Naive thymus-derived CD8-positive, alpha-beta T cell (primary cell): ENCODE measurements at regions not wholly inside any gene's neighbourhood (a gene's known extent, or its start where the extent isn't known, plus 50 kb on each side); places are given as distances from the start of the nearest gene placed in this dataset.
"Not testable (repeated sequence)": the region's sequence is repeated elsewhere in the genome, so short reads cannot be mapped to it uniquely, and the experiment has no call there.

Experiments
- ATAC-seq, 2 donors: fragments of 150-1000 bp; cut with Tn5 transposase in 1 of 2; sonication (Bioruptor Pico), chemical (Tn5 transposase) in 1 of 2; 1 replicate in 1 of 2; 2 replicates in 1 of 2; pipeline ENCODE4 v1.10.0; 2021; ENCODE audit warnings: mild to moderate bottlenecking in 2 of 2, moderate library complexity in 2 of 2
- POLR2A ChIA-PET: fragments of 350-600 bp; sonication (Branson Sonifier 250); formaldehyde crosslinking; loops from one replicate; lab custom pipeline; 2021; ENCODE audit warnings: antibody characterized with exemption; lab: Charles Lee
- DNase-seq, 10 donors: peaks; one replicate each; pipeline versions ENCODE4 v3.0.0 to v3.0.0-alpha.2; 2020 to 2022
- H3K27ac Mint-ChIP-seq, 10 donors: one replicate each; pipeline ENCODE4 v1.8.0; 2020 to 2022; ENCODE audit warnings: mild to moderate bottlenecking in 10 of 10, mixed read lengths in 10 of 10, moderate library complexity in 4 of 10, inconsistent platforms in 1 of 10
- H3K27me3 Mint-ChIP-seq, 5 donors: one replicate each; pipeline ENCODE4 v1.8.0; 2021 to 2022; ENCODE audit warnings: mixed read lengths in 5 of 5
- H3K36me3 Mint-ChIP-seq, 3 donors: one replicate each; pipeline ENCODE4 v1.8.0; 2020 to 2022; ENCODE audit warnings: mixed read lengths in 3 of 3, mild to moderate bottlenecking in 2 of 3, inconsistent platforms in 1 of 3
- H3K4me1 Mint-ChIP-seq, 4 donors: one replicate each; pipeline ENCODE4 v1.8.0; 2021 to 2022; ENCODE audit warnings: mixed read lengths in 4 of 4
- H3K4me3 Mint-ChIP-seq, 10 donors: one replicate each; pipeline ENCODE4 v1.8.0; 2020 to 2022; ENCODE audit warnings: mild to moderate bottlenecking in 10 of 10, mixed read lengths in 10 of 10, moderate library complexity in 6 of 10, inconsistent platforms in 1 of 10
- H3K9me3 Mint-ChIP-seq, 9 donors: one replicate each; pipeline ENCODE4 v1.8.0; 2020 to 2022; ENCODE audit warnings: mixed read lengths in 9 of 9, mild to moderate bottlenecking in 3 of 9, inconsistent platforms in 1 of 9, moderate library complexity in 1 of 9

DNA sequence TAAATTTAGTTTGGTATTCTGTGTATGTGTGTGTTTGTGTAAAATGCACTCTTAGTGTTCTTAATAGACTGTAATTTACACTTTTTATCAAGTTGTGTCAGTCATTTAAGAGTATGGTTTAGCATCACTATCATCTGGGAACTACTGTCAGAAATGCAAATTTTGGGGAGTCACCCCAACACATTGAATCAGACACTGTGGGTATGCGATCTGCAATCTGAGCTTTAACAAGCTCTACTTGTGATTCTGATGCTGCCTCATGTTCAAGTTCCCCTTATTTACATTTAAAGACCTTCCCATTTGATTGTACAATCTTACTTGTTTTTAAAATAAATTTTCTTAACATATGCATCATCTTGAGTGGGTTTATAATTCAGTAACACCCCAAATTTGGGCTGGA lies 218.1 kb upstream of the FOXP2 start:
- Mint-ChIP-seq H3K36me3 (no peaks in the 10 kb centered on the region), H3K27me3 (no peaks in the 10 kb centered on the region), H3K4me3 (no peak overlapping the region), H3K27ac (no peak overlapping the region), H3K9me3 (peaks cover 0 to 2% (median 0%) of the 10 kb centered on the region in 9 donors), H3K4me1 (no peaks in the 10 kb centered on the region)
- POLR2A ChIA-PET, result no interaction called here
- DNase-seq (no peak), ATAC-seq (no peak)

- POLR2A ChIA-PET, result no interaction called here
- no peak overlapping the region for H3K27ac Mint-ChIP-seq
- ATAC-seq, result no peak
- no peaks in the 10 kb centered on the region for H3K36me3 Mint-ChIP-seq
- H3K4me3 Mint-ChIP-seq, result no peak overlapping the region
- H3K27me3 Mint-ChIP-seq, result no peaks in the 10 kb centered on the region
- peaks cover 0 to 4% (median 0%) of the 10 kb centered on the region in 9 donors for H3K9me3 Mint-ChIP-seq
- DNase-seq, result no peak
- H3K4me1 Mint-ChIP-seq, result no peaks in the 10 kb centered on the region
Measured at GRCh38 chr7:114190387-114190786, 224.2 kb upstream of the FOXP2 start.

GRCh38 chr7:114183311-114184088 lies 231.1 kb upstream of the FOXP2 start:
- H3K4me3 Mint-ChIP-seq, result no peak overlapping the region
- no peak overlapping the region for H3K27ac Mint-ChIP-seq
- no peaks in the 10 kb centered on the region for H3K9me3 Mint-ChIP-seq
- H3K4me1 Mint-ChIP-seq, result no peaks in the 10 kb centered on the region
- no peak for DNase-seq
- no peaks in the 10 kb centered on the region for H3K36me3 Mint-ChIP-seq
- POLR2A ChIA-PET, result no interaction called here
- no peak for ATAC-seq
- no peaks in the 10 kb centered on the region for H3K27me3 Mint-ChIP-seq

DNA sequence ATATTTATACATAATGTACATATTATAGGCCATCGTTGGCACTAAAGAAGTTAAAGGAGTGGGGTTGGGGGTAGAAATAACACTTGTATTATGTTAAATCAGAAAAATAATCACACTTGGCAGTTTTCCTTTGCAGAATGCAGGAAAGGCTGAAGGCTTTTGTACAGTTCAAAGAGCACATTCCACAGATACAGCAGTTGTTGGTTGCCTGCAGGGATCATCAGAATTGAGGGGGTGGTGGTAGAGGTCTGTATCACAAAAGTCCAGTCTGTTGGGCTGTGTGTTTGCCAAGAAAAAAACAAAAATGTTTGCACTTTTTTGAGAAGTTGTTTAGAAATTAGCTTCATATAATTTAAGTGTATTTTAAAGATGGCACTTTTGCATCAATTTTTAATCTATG lies 231.8 kb upstream of the FOXP2 start:
- POLR2A ChIA-PET, result no interaction called here
- DNase-seq (no peak), ATAC-seq (no peak)
- Mint-ChIP-seq H3K36me3 (no peaks in the 10 kb centered on the region), H3K4me3 (no peak overlapping the region), H3K9me3 (no peaks in the 10 kb centered on the region), H3K4me1 (no peaks in the 10 kb centered on the region), H3K27me3 (no peaks in the 10 kb centered on the region), H3K27ac (no peak overlapping the region)

DNA sequence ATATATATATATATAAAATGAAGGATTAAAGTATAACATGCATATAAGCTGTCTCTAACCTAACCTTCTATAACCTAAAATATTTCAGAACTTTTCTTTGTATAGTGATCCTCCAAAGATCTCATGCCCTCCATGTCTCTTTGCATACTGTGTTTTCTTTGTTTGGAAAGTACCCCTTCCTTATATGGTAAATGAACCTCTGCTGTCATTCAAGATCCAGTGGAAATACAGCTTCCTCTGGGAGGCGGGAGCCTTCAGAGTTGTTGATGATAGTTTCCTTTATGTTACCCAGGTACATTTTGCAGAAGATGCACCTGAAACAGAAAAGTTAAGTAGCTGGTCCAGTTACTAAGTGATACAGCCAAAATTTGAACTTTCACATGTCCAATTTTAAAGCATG lies 233.3 kb upstream of the FOXP2 start:
- no peak overlapping the region for H3K4me3 Mint-ChIP-seq
- ATAC-seq, result no peak
- POLR2A ChIA-PET, result no interaction called here
- H3K27me3 Mint-ChIP-seq, result no peaks in the 10 kb centered on the region
- H3K36me3 Mint-ChIP-seq, result no peaks in the 10 kb centered on the region
- no peaks in the 10 kb centered on the region for H3K9me3 Mint-ChIP-seq
- DNase-seq, result no peak
- H3K4me1 Mint-ChIP-seq, result no peaks in the 10 kb centered on the region
- no peak overlapping the region for H3K27ac Mint-ChIP-seq

- POLR2A ChIA-PET, result no interaction called here
- no peaks in the 10 kb centered on the region for H3K36me3 Mint-ChIP-seq
- ATAC-seq, result no peak
- H3K4me1 Mint-ChIP-seq, result no peaks in the 10 kb centered on the region
- DNase-seq, result no peak
- no peaks in the 10 kb centered on the region for H3K9me3 Mint-ChIP-seq
- H3K4me3 Mint-ChIP-seq, result no peak overlapping the region
- no peak overlapping the region for H3K27ac Mint-ChIP-seq
- no peaks in the 10 kb centered on the region for H3K27me3 Mint-ChIP-seq
Measured at GRCh38 chr7:114180556-114181266, 233.9 kb upstream of the FOXP2 start.

GRCh38 chr7:114175125-114175524 lies 239.5 kb upstream of the FOXP2 start:
- no peak overlapping the region for H3K4me3 Mint-ChIP-seq
- H3K27me3 Mint-ChIP-seq, result no peaks in the 10 kb centered on the region
- no peak overlapping the region for H3K27ac Mint-ChIP-seq
- H3K4me1 Mint-ChIP-seq, result no peaks in the 10 kb centered on the region
- POLR2A ChIA-PET, result no interaction called here
- ATAC-seq (no peak), DNase-seq (no peak)
- H3K9me3 Mint-ChIP-seq, result peaks cover 0 to 5% (median 0%) of the 10 kb centered on the region in 9 donors
- H3K36me3 Mint-ChIP-seq, result no peaks in the 10 kb centered on the region

GRCh38 chr7:114173170-114173890 lies 241.3 kb upstream of the FOXP2 start:
- DNase-seq (no peak), ATAC-seq (no peak)
- H3K27me3 Mint-ChIP-seq, result no peaks in the 10 kb centered on the region
- no peak overlapping the region for H3K27ac Mint-ChIP-seq
- no peaks in the 10 kb centered on the region for H3K4me1 Mint-ChIP-seq
- POLR2A ChIA-PET, result no interaction called here
- H3K36me3 Mint-ChIP-seq, result no peaks in the 10 kb centered on the region
- H3K9me3 Mint-ChIP-seq, result peaks cover 0 to 9% (median 3%) of the 10 kb centered on the region in 9 donors
- no peak overlapping the region for H3K4me3 Mint-ChIP-seq

DNA sequence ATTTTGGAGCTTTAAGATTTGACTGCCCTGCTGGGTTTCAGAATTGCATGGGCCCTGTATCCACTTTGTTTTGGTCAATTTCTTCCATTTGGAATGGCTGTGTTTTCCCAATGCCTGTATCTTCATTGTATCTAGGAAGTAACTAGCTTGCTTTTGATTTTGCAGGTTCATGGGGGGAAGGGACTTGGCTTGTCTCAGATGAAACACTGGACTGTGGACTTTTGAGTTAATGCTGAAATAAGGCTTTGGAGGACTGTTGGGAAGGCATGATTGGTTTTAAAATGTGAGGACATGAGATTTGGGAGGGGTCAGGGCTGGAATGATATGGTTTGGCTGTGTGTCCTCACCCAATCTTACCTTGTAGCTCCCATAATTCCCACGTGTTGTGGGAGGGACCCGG lies 245.2 kb upstream of the FOXP2 start:
- DNase-seq, H3K4me1 Mint-ChIP-seq, H3K27me3 Mint-ChIP-seq, H3K36me3 Mint-ChIP-seq, H3K27ac Mint-ChIP-seq, ATAC-seq, H3K4me3 Mint-ChIP-seq, POLR2A ChIA-PET: not testable (repeated sequence)
- peaks cover 0 to 12% (median 6%) of the 10 kb centered on the region in 9 donors for H3K9me3 Mint-ChIP-seq

DNA sequence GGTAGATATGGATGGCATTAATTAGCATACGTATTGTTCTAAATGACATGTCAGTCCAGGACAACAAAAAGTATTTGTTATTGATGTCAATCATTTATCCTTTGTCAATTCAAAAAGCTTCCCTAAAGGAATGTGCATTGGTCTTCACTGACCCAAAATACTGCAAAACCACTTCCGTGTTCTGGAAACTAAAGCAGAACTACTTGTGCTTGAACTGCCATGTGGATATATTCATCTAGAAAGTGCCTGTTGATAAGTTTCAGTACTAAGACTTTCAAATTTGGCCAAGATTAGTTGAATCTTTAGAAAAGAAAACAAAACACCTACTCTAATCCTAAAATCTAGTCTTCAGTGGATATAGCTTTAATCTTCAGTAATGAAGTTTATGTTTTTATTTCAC lies 242.1 kb upstream of the PPP1R3A start:
- no peaks in the 10 kb centered on the region for H3K36me3 Mint-ChIP-seq
- POLR2A ChIA-PET, result no interaction called here
- H3K27me3 Mint-ChIP-seq, result no peaks in the 10 kb centered on the region

GRCh38 chr7:114158854-114159253 lies 240.0 kb upstream of the PPP1R3A start:
- Mint-ChIP-seq H3K4me1 (no peaks in the 10 kb centered on the region), H3K27me3 (no peaks in the 10 kb centered on the region), H3K36me3 (no peaks in the 10 kb centered on the region), H3K4me3 (no peak overlapping the region), H3K27ac (no peak overlapping the region), H3K9me3 (no peaks in the 10 kb centered on the region)
- POLR2A ChIA-PET, result no interaction called here
- ATAC-seq, result no peak
- no peak for DNase-seq

More for the DNA sequence above, 242.1 kb upstream of the PPP1R3A start:
- H3K4me3 Mint-ChIP-seq, result no peak overlapping the region
- H3K27ac Mint-ChIP-seq, result no peak overlapping the region
- no peaks in the 10 kb centered on the region for H3K9me3 Mint-ChIP-seq
- ATAC-seq (no peak), DNase-seq (no peak)
- H3K4me1 Mint-ChIP-seq, result no peaks in the 10 kb centered on the region

DNA sequence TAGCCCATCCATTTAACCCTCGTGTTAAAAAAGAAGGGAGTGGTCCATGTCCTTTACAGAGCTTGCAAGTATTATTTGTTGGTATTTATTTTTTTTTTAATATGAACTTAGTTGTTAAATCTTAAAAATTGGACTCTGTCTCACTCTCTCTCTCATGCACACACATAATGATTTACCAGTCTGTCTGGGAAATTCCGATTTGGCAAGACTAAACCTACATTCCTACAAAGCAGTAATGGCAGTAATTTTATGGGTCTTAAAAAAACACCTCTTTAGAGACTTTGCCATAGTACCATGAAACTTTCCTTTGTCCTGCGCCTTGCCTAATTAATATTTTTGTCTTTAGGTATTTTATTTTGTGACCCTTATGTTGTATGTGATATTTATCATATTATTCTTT lies 239.5 kb upstream of the PPP1R3A start:
- Mint-ChIP-seq H3K27ac (no peak overlapping the region), H3K9me3 (no peaks in the 10 kb centered on the region), H3K4me1 (no peaks in the 10 kb centered on the region), H3K36me3 (no peaks in the 10 kb centered on the region), H3K4me3 (no peak overlapping the region), H3K27me3 (no peaks in the 10 kb centered on the region)
- ATAC-seq (no peak), DNase-seq (no peak)
- POLR2A ChIA-PET, result no interaction called here

DNA sequence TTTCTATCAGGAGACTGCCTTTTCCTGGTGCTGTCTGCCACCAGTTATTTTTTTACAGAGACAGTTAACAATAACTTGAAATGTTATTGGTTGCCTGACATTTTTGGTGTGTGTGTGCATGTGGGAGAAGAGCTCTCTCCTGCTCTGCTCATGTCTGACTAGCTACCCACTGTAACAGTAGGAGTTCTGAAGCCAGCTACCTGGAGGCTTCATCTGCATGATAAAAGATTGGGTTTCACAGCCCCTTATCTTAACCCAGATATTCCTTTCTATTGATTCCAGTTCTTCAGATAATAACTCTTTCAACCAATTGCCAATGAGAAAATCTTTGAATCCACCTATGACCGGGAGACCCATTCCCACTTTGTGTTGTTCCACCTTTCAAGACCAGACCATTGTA lies 237.4 kb upstream of the PPP1R3A start:
- Mint-ChIP-seq H3K4me1 (no peaks in the 10 kb centered on the region), H3K9me3 (no peaks in the 10 kb centered on the region), H3K4me3 (no peak overlapping the region), H3K27me3 (no peaks in the 10 kb centered on the region), H3K27ac (no peak overlapping the region), H3K36me3 (no peaks in the 10 kb centered on the region)
- POLR2A ChIA-PET, result no interaction called here
- no peak for ATAC-seq
- DNase-seq, result no peak
